BE2C (cell line): ENCODE measurements at regions not wholly inside any gene's neighbourhood (a gene's known extent, or its start where the extent isn't known, plus 50 kb on each side); places are given as distances from the start of the nearest gene placed in this dataset.
A peak's percentile ranks its signal among the peaks of the same experiment; 100 is the strongest.
"Not testable (repeated sequence)": the region's sequence is repeated elsewhere in the genome, so short reads cannot be mapped to it uniquely, and the experiment has no call there.

Experiments
- DNase-seq: peaks from one replicate; pipeline ENCODE4 v3.0.0-alpha.2; 2020
- H3K27me3 ChIP-seq: fragments of 250-450 bp; sonication (Bioruptor Pico); 2 replicates; pipeline ENCODE4 v1.5.1; 2020; ENCODE audit warnings: mild to moderate bottlenecking
- H3K36me3 ChIP-seq: fragments of 250-450 bp; sonication (Bioruptor Pico); 2 replicates; pipeline ENCODE4 v1.5.1; 2020; ENCODE audit warnings: mild to moderate bottlenecking
- H3K4me1 ChIP-seq: fragments of 250-450 bp; sonication (Bioruptor Pico); 2 replicates; pipeline ENCODE4 v1.5.1; 2020
- H3K4me3 ChIP-seq: 2 replicates; pipeline ENCODE4 v1.5.1; 2011; ENCODE audit warnings: low read depth, low read length
- H3K9me3 ChIP-seq: fragments of 250-450 bp; sonication (Bioruptor Pico); 2 replicates; pipeline ENCODE4 v1.5.1; 2020
- CTCF ChIP-seq: IDR thresholded peaks from 2 replicates; pipeline ENCODE4 v1.5.1; 2012; ENCODE audit warnings: mild to moderate bottlenecking, low read depth, low read length

GRCh38 chr2:77640924-77641323 lies 118.7 kb upstream of the LRRTM4 start:
- Histone ChIP-seq H3K4me3 (no peak overlapping the region), H3K4me1 (no peaks in the 10 kb centered on the region), H3K27me3 (no peaks in the 10 kb centered on the region), H3K9me3 (no peaks in the 10 kb centered on the region), H3K36me3 (no peaks in the 10 kb centered on the region)
- TF ChIP-seq CTCF, result no peak
- no peak for DNase-seq

DNA sequence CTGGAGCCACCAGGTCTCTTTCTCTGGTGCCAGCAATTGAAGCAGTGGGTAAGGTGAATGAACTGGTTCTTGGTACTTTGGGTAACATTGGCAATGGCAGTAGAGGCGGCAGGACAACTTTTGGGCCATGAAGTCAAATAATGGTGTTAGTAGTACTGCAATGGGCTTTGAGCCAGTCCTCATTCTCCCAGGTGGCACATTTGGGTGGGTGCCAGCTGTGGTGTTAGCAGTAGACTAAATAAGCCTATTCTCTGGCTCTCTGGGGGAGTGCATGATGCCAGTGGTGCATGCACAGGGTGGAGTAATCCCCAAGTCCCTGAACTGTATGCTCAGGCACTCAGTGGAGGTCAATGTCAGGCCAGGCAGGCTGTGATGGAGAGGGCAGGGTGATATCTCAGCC lies 120.2 kb upstream of the LRRTM4 start:
- H3K9me3 ChIP-seq, result no peaks in the 10 kb centered on the region
- no peak overlapping the region for H3K4me3 ChIP-seq
- peak; percentile 2 for DNase-seq
- H3K4me1 ChIP-seq, result no peaks in the 10 kb centered on the region
- no peak for TF ChIP-seq CTCF
- H3K27me3 ChIP-seq, result no peaks in the 10 kb centered on the region
- no peaks in the 10 kb centered on the region for H3K36me3 ChIP-seq

DNA sequence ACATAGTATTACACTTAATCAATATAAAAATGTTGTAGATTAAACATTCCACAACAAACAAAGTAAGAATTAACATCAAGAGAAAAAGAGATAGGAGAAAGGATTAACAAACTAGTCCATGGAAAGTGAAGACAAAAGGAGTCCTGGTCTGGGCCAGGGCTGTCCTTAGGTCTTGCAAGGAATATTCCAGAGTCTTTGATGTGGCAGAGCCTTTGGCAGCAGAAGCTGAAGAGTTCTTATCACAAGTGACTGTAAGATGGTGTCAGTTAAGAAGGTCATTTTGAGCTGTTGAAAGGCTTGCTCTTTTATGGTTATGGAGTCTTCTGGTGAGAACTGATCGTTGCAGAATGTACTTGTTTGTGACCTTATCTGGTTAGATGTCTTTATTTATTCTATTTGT lies 127.7 kb upstream of the LRRTM4 start:
- Histone ChIP-seq H3K36me3 (no peaks in the 10 kb centered on the region), H3K27me3 (no peaks in the 10 kb centered on the region), H3K9me3 (no peaks in the 10 kb centered on the region), H3K4me3 (no peak overlapping the region), H3K4me1 (no peaks in the 10 kb centered on the region)
- TF ChIP-seq CTCF, result no peak
- no peak for DNase-seq

GRCh38 chr2:77652499-77652898 lies 130.3 kb upstream of the LRRTM4 start:
- TF ChIP-seq CTCF, result no peak
- H3K27me3 ChIP-seq, result no peaks in the 10 kb centered on the region
- no peak for DNase-seq
- H3K4me3 ChIP-seq, result no peak overlapping the region
- no peaks in the 10 kb centered on the region for H3K36me3 ChIP-seq
- no peaks in the 10 kb centered on the region for H3K9me3 ChIP-seq
- H3K4me1 ChIP-seq, result no peaks in the 10 kb centered on the region

DNA sequence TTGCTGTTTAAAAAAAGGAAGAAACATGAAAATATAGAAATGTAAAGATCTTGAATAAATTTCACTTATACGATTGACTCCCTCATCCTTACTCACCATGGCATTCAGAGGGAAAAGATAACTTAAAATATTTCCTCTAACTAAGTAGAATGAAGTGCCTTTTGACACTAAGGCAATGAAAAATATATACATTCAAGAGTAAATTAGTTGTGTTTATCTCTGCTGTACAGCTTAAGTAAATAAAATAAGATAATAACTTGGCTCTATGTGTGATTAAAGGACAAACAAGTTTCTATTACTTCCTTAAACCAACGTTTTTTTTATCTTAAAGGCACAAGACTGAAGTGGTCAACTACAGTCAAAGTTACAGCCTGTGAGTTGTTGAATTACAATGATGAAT lies 142.3 kb upstream of the LRRTM4 start:
- H3K36me3 ChIP-seq, result no peaks in the 10 kb centered on the region
- no peak for TF ChIP-seq CTCF
- no peaks in the 10 kb centered on the region for H3K27me3 ChIP-seq
- no peak overlapping the region for H3K4me3 ChIP-seq
- no peaks in the 10 kb centered on the region for H3K4me1 ChIP-seq
- no peak for DNase-seq
- H3K9me3 ChIP-seq, result no peaks in the 10 kb centered on the region

GRCh38 chr2:77666251-77666980 lies 144.2 kb upstream of the LRRTM4 start:
- H3K36me3 ChIP-seq, result no peaks in the 10 kb centered on the region
- no peaks in the 10 kb centered on the region for H3K9me3 ChIP-seq
- no peaks in the 10 kb centered on the region for H3K4me1 ChIP-seq
- no peaks in the 10 kb centered on the region for H3K27me3 ChIP-seq
- no peak for DNase-seq
- H3K4me3 ChIP-seq, result no peak overlapping the region
- TF ChIP-seq CTCF, result no peak

DNA sequence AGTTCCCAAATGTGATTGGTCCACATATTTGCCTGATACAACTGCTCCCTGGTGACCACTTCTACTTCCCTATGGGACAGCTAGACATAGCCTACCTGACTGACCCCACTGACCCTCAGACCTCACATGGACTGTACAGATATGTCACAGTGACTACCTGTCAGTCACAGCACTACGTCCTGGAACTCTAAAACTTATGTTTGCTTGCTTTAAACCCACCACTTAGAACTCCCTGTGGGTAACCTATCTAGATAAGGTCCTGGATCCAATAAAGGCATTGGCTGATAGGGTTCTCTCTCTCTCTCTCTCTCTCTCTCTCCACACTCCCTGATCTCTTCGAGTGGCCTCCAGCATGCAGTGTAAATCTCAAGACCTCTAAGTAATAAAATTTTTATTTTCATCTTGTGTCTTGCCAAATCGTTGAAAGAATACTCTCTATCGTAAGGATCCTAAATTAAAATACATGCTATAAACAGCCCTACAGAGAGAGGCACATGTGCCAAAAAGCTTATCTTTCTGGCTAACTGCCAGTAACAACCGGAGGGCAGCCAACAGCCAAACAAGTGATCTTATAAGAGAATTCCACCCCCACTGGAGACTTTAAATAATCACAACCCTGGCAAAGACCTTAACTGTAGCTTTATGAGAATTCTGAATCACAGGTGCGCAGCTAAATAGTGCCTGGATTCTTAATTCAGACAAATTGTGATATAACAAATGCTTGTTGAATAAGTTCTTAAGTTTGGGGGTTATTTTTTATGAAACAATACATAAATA lies 162.6 kb upstream of the LRRTM4 start:
- H3K27me3 ChIP-seq, H3K4me1 ChIP-seq, DNase-seq, H3K9me3 ChIP-seq, H3K36me3 ChIP-seq, H3K4me3 ChIP-seq: not testable (repeated sequence)
